HG02610 (cell line): ENCODE measurements at regions not wholly inside any gene's neighbourhood (a gene's known extent, or its start where the extent isn't known, plus 50 kb on each side); places are given as distances from the start of the nearest gene placed in this dataset.
A peak's percentile ranks its signal among the peaks of the same experiment; 100 is the strongest.

Source experiments
- ATAC-seq: cut with Tn5 transposase; IDR thresholded peaks from one replicate; pipeline ENCODE4 v1.9.1; 2021; ENCODE audit warnings: mild to moderate bottlenecking, moderate library complexity; ENCODE audit not compliant: unreplicated experiment

- no peak for ATAC-seq
These were observed 133.1 kb upstream of the SPDL1 start for GRCh38 chr5:169450464-169450863.

- ATAC-seq, result no peak
These were observed 134.7 kb upstream of the SPDL1 start for GRCh38 chr5:169448826-169449225.

GRCh38 chr5:169445191-169445590 is 138.4 kb upstream of the SPDL1 start:
- no peak for ATAC-seq

GRCh38 chr5:169442913-169443784 is 140.4 kb upstream of the SPDL1 start:
- ATAC-seq, result no peak

DNA sequence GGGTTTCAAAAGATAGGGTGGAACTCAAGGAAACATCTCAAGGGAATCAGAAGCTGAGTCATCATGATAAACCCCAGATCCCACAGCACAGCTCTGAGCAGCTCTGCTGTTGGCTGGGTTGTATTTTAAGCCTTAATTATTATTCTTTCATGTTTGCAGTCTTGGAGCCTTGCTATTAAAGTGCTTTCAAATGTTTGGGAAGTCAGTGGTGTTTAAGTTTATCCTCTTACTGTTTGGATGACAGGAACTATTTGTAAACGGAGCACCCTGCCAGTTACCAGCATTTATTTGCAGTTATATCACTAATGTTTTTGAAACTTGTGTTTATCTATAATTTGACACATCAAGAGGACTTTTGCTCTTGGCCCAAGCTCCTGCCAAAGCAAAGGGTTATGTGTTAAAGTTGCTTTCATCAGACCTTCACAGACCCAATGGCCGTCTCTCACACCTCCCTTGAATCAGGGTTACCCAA is 141.1 kb upstream of the SPDL1 start:
- ATAC-seq, result no peak

- no peak for ATAC-seq
These were observed 139.3 kb upstream of the SLIT3 start for GRCh38 chr5:169440107-169440705.

DNA sequence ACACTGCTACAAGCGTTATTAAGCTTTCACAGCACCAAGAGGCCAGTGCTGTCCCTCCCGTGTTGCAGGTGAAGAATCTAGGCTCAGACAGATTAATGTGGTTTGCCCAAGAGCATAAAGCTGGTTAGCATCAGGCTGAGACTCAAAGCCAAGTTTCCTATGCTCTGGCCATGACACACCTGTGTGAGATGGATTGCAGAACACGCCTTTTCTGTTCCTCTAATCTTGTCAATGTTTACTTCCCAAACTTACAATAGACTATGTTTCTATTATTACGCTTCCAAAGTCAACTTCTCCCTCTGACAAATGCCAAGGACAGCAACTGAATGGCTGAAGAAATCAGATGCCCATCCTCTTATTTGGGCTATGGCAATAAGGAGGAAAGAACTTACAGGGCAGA is 138.4 kb upstream of the SLIT3 start:
- ATAC-seq, result no peak

- ATAC-seq, result no peak
These were observed 134.7 kb upstream of the SLIT3 start for GRCh38 chr5:169435506-169436229.

DNA sequence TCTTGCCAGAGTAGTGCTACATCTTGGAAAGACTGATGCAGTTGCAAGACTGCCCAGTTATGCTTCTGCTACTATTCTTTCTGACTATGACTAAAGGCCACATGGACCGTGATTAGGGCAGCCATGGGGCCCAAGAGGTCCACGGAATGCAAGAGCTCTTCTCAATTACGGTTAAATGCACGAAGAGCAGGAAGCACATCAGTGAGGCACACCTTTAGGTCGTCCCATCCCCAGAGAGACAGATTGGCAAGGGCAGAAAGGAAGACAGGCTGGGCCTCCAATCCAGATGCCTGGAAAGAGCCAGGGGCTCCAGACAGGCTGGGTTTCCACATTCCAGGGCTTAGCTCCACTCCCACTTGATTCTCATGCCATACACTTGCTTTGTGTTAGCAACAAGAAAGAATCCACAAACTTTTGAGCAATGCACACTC is 132.3 kb upstream of the SLIT3 start:
- ATAC-seq, result no peak

- ATAC-seq, result no peak
These were observed 130.4 kb upstream of the SLIT3 start for GRCh38 chr5:169431386-169431785.

- no peak for ATAC-seq
These were observed 129.7 kb upstream of the SLIT3 start for GRCh38 chr5:169430671-169431070.

GRCh38 chr5:169429044-169429443 is 128.1 kb upstream of the SLIT3 start:
- ATAC-seq, result no peak

GRCh38 chr5:169426784-169427183 is 125.8 kb upstream of the SLIT3 start:
- ATAC-seq, result no peak

DNA sequence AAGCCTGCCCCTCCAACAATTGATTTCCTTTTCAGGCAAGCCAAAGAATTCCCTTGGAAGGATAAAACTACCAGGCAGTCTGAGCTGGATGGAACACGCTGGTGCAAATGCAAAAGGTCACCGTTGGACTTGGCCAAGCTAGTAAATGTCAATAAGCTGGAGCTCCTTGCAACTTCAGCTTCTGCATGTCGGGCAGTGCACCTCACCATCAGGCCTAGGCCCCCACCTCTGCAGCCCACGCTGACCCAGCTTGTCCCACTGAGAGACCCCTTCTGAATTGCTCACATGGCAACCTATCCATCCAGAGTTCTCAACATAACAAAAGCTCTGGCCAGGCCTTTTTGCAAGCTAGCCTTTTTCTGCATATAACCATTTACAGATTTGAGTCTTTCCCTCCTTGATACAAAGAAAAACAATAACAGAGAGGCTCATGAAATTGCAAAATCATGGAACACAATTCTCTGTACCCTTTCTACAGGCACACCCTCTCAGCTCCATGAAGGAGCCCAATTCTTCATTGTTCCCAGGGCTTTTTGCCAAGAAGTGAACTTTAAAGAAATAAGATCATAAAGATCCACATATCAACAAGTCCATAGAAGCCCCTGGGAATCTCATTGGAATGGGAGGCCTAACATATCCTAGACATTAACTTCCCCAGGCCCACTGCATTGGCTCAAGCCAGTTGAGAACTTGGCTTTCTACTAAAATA is 123.9 kb upstream of the SLIT3 start:
- no peak for ATAC-seq

DNA sequence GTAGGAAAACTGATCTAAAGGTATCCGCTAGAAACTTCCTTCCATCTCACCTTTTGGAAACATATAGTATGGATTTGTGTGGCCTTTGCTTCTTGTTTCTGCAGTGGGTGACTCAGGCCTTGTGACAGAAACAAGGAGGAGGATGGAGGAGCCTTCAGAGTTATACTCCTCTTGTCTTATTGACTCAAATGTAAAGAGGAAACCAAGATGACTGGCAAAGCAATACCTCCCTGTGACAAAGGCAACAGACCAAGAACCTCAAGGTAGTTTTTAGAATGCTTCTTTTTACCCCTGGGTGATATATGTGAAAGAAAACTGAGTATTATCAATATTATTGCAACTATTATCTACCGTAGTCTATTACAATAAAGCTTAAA is 123.3 kb upstream of the SLIT3 start:
- no peak for ATAC-seq

DNA sequence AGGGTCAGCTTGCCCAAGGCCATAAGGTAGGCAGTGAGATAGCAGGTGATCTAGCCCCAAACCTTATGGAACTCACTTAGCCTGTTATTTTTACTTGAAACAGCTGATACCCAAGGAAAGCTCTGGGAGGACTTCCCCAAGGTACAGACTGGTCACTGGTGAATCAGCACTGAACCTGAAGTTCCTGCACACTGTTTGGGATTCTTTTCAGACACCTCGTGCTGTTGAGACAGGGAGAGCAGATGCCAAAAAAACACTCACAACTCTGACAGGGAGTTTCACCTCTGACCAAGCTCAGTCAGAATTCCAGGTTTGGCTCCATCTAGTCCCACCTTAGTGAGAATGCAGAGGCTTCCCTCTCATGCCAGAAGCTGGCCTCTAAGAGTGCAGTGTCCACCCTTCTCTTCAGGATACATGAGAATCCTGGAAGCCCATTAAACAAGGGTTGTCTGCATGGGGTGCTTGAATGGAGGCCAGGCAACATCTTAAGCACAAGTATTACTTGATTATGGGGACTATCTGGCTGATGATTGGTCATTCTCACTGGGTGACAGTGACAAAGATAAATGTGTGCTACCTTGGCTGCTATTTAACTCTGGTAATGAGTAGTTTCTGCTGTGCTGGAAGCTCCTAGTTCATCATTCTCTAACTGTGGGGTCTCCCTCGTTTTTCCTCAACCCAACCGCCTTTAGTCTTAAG is 122.8 kb upstream of the SLIT3 start:
- ATAC-seq, result no peak

DNA sequence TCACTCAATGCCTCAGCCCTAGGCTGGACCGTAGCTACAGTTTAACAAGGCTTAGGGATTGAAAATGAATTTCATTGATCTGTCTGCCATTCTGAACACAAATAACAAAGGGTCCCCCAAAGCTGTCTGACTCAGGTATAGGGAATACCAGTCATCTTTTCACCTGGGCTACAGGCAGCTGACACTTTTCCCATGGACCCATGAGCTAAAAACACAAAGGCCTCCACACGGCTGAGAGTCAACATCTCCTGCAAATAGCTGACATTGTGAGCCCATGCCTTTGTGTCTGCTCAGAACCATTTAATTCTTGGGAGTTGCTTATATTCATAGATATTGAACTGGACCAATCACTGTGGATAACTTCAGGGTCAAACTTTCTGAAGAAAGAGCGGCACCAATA is 121.1 kb upstream of the SLIT3 start:
- no peak for ATAC-seq

DNA sequence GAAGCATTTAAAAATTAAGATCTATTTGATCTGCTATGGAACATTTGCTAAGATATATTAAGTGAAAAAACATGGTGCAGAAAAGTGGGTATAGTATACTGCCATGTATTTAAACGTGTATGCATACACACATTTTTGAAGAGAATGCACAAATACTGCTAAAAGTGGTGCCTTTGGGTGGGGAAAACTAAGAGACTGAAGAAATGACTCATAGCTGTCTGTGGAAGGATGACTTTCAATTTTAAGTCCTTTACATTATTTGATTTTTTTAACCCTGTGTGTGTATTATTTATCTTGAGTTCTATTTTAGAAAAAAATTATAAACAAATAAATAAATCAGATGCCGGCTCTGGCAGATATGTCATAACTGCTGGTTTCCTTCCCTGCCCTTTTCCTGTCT is 120.7 kb upstream of the SLIT3 start:
- ATAC-seq, result no peak

DNA sequence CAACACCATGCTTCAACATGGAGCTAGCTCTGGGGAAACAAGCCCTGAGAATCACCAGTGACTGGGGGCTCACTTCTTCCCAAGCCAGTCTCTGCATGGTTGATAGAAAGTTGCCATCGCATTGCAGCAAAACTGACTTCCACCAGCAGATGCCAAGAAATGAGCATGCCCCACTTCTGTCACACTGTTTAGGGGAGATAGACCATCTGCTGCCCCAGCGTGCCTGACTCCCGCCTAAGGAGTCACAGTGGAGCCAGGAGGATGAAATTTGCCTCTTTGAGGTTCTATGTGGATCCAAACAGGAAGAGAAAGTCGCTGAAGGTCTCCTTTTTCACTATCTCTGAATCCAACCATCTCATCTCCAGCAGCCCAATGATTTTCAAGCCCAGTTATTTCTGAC is 116.7 kb upstream of the SLIT3 start:
- no peak for ATAC-seq

GRCh38 chr5:169416583-169417196 is 115.8 kb upstream of the SLIT3 start:
- peak; percentile 79 for ATAC-seq
